ENCODE measurements at regions not wholly inside any gene's neighbourhood (a gene's known extent, or its start where the extent isn't known, plus 50 kb on each side); places are given as distances from the start of the nearest gene placed in this dataset.

DNA sequence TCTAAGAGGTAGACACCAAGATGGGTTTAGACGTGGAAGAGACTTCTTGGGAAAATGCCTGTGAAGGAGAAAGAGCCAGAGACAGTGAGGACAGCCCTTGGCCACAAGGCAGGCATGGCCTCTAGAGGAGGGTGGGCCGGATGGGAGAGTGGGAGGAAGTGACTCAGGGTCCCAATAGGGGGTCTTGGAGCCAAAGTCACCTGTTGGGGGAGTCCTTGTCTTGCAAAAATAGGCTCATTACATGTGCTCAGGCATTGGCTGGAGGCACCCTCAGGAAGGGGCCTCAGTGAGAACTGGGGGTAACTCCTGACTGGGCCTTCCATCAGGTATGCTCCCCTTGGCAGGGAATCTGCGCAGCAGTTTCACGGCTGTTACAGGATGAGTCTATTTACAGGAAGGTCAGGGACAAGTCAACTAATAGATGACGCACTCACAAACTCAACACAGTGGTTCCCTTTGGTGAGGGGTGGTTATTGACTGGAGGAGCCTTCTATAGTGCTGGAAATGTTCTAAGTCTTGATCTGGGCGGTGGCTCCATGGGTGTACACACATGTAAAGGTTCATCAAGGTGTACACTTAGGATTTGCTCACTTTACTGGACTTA, 259.6 kb downstream of the XXYLT1 start:
- CTCF ChIA-PET = no interaction called here
- intact Hi-C loops (cut with micrococcal nuclease) = no loop called here
- no peaks in the 10 kb centered on the region for H3K27me3 Mint-ChIP-seq (ENCODE audit: low read depth)

DNA sequence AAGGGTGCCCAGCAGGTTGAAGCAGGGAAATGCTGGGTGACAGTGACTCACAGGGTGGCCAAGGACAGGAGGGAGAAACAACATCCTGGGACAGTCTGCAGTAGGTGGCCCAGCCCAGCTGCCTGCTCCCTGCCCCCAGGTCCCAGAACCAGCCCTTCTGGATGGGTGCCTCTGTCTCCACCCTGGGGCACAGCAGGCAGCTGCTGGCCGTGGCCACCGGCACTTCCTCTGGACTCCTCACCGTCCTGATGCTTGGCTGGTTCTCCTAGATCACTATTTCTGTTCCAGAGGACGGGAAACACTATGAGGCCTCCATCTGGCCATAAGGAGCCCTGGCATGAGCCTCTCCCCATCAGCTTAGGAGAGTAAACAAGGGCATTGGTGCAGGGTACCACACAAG, 258.9 kb downstream of the XXYLT1 start:
- no peak overlapping the region for H3K4me3 Mint-ChIP-seq
- no peaks in the 10 kb centered on the region for H3K9me3 Mint-ChIP-seq
- H3K4me1 Mint-ChIP-seq (ENCODE audit: low read depth) = peaks cover 5% of the 10 kb centered on the region
- intact Hi-C loops (cut with micrococcal nuclease) = no loop called here
- no peaks in the 10 kb centered on the region for H3K27me3 Mint-ChIP-seq (ENCODE audit: low read depth)
- no peak for DNase-seq
- no peaks in the 10 kb centered on the region for H3K36me3 Mint-ChIP-seq (ENCODE audit: low read depth)
- no peak overlapping the region for H3K27ac Mint-ChIP-seq
- CTCF ChIA-PET = no interaction called here

More for the DNA sequence above, 259.6 kb downstream of the XXYLT1 start:
- Mint-ChIP-seq H3K9me3 (no peaks in the 10 kb centered on the region), H3K27ac (no peak overlapping the region), H3K4me3 (no peak overlapping the region), H3K36me3 (ENCODE audit: low read depth) (no peaks in the 10 kb centered on the region), H3K4me1 (ENCODE audit: low read depth) (peaks cover 5% of the 10 kb centered on the region)
- no peak for DNase-seq

GRCh38 chr3:195012571-195012970, 258.4 kb downstream of the XXYLT1 start:
- no peaks in the 10 kb centered on the region for H3K27me3 Mint-ChIP-seq (ENCODE audit: low read depth)
- no peak for DNase-seq
- H3K4me1 Mint-ChIP-seq (ENCODE audit: low read depth) = peaks cover 5% of the 10 kb centered on the region
- H3K36me3 Mint-ChIP-seq (ENCODE audit: low read depth) = no peaks in the 10 kb centered on the region
- no peak overlapping the region for H3K27ac Mint-ChIP-seq
- H3K4me3 Mint-ChIP-seq = no peak overlapping the region
- intact Hi-C loops (cut with micrococcal nuclease) = no loop called here
- CTCF ChIA-PET = no interaction called here
- H3K9me3 Mint-ChIP-seq = no peaks in the 10 kb centered on the region

GRCh38 chr3:195013411-195014361, 257.3 kb downstream of the XXYLT1 start:
- Mint-ChIP-seq H3K4me3 (no peak overlapping the region), H3K27me3 (ENCODE audit: low read depth) (no peaks in the 10 kb centered on the region), H3K9me3 (no peaks in the 10 kb centered on the region), H3K4me1 (ENCODE audit: low read depth) (peaks cover 5% of the 10 kb centered on the region), H3K27ac (no peak overlapping the region), H3K36me3 (ENCODE audit: low read depth) (no peaks in the 10 kb centered on the region)
- no peak for DNase-seq
- intact Hi-C loops (cut with micrococcal nuclease) = no loop called here
- CTCF ChIA-PET = interaction anchor here (0.8 kb wide), 1 partner anchor 9 kb away, joined by 3 read pairs; no protein-coding TSS in a partner anchor

DNA sequence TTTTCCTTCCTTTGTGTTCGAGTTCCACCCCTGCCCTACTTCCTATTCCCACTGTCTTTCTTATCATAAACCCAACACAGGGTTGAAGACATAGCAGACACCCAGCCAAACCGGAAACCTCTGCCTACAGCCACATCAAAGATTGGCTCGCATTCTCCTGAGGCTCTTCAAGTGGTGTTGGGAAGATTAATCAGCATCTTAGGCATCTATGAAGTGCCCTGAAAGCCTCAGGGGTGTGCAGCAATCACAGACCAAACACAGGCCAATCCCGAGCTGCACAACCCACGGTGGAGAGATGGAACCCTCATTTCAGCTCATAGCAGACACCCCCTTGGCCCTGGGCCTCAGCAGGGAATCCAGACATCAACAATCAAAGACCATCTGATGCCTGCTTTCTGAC, 255.9 kb downstream of the XXYLT1 start:
- CTCF ChIA-PET = no interaction called here
- no peaks in the 10 kb centered on the region for H3K36me3 Mint-ChIP-seq (ENCODE audit: low read depth)
- no peak overlapping the region for H3K27ac Mint-ChIP-seq
- H3K27me3 Mint-ChIP-seq (ENCODE audit: low read depth) = no peaks in the 10 kb centered on the region
- H3K4me1 Mint-ChIP-seq (ENCODE audit: low read depth) = peaks cover 5% of the 10 kb centered on the region
- no peaks in the 10 kb centered on the region for H3K9me3 Mint-ChIP-seq
- intact Hi-C loops (cut with micrococcal nuclease) = no loop called here
- no peak overlapping the region for H3K4me3 Mint-ChIP-seq
- no peak for DNase-seq

DNA sequence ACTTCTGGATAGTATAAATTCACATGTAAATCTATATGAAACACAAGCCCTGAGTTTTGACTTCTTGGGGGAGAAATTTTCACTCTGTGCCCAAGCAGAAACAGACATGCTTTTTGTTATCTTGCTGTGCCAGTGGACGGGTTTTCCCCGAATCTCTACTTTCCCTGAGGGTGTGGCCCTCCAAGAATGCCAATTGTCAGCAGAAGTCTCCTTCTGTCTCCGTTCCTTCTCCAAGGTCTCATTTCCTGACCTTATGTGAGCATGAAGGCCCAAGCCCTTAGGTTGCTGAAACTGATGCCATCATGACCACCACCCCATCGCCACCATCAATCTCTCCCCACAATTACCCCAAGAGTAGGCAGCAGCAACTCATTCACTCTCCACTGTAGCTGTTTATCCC, 253.8 kb downstream of the XXYLT1 start:
- H3K4me3 Mint-ChIP-seq = no peak overlapping the region
- H3K9me3 Mint-ChIP-seq = no peaks in the 10 kb centered on the region
- H3K36me3 Mint-ChIP-seq (ENCODE audit: low read depth) = no peaks in the 10 kb centered on the region
- peaks cover 2% of the 10 kb centered on the region for H3K27me3 Mint-ChIP-seq (ENCODE audit: low read depth)
- peaks cover 5% of the 10 kb centered on the region for H3K4me1 Mint-ChIP-seq (ENCODE audit: low read depth)
- CTCF ChIA-PET = interaction anchor here (0.7 kb wide), 1 partner anchor 733 kb away, joined by 3 read pairs; no protein-coding TSS in a partner anchor
- no peak overlapping the region for H3K27ac Mint-ChIP-seq
- intact Hi-C loops (cut with micrococcal nuclease) = no loop called here
- DNase-seq = no peak
